ENCODE measurements at regions not wholly inside any gene's neighbourhood (a gene's known extent, or its start where the extent isn't known, plus 50 kb on each side); places are given as distances from the start of the nearest gene placed in this dataset.
A peak's percentile ranks its signal among the peaks of the same experiment; 100 is the strongest.

DNA sequence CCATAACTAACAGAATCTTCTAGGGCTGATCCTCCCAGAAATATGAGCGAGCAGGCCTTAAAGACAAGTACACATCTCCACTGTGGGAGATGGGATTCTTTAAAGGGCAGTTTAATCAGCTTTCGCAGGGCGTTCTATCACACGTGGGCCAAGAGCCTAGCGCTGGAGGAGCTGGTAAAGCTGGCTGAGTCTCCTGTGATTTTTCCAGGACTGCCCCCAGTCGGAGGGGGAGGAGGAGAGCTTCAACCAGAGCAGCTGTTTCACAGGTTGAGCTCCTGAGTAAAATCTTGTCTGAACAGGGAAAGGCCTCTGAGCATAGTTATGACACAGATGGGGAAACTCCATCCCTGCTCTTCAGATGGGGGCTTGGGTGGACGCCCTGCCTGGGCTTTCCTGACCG is 87.0 kb downstream of the ZNF365 start:
- intact Hi-C loops (cut with DNase I): no loop called here
- Histone ChIP-seq H3K36me3 (no peaks in the 10 kb centered on the region), H3K4me3 (no peak overlapping the region), H3K9me3 (peaks cover 0 to 12% (median 4%) of the 10 kb centered on the region in 12 donors), H3K27ac (no peak overlapping the region), H3K4me1 (peaks cover 0 to 18% (median 0%) of the 10 kb centered on the region in 12 donors), H3K27me3 (no peaks in the 10 kb centered on the region)
- no peak for DNase-seq
- no peak for TF ChIP-seq POLR2A (IDR thresholded peaks at IDR 0.05)
- TF ChIP-seq, protein P1, sequence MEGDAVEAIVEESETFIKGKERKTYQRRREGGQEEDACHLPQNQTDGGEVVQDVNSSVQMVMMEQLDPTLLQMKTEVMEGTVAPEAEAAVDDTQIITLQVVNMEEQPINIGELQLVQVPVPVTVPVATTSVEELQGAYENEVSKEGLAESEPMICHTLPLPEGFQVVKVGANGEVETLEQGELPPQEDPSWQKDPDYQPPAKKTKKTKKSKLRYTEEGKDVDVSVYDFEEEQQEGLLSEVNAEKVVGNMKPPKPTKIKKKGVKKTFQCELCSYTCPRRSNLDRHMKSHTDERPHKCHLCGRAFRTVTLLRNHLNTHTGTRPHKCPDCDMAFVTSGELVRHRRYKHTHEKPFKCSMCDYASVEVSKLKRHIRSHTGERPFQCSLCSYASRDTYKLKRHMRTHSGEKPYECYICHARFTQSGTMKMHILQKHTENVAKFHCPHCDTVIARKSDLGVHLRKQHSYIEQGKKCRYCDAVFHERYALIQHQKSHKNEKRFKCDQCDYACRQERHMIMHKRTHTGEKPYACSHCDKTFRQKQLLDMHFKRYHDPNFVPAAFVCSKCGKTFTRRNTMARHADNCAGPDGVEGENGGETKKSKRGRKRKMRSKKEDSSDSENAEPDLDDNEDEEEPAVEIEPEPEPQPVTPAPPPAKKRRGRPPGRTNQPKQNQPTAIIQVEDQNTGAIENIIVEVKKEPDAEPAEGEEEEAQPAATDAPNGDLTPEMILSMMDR (IDR thresholded peaks at IDR 0.05): no peak
- ATAC-seq: peak in 1 of 4 donors; percentile 33
- 81 to 84% (median 82%) methylated on average over 8 of the region's 8 CpGs for WGBS, 4 donors

DNA sequence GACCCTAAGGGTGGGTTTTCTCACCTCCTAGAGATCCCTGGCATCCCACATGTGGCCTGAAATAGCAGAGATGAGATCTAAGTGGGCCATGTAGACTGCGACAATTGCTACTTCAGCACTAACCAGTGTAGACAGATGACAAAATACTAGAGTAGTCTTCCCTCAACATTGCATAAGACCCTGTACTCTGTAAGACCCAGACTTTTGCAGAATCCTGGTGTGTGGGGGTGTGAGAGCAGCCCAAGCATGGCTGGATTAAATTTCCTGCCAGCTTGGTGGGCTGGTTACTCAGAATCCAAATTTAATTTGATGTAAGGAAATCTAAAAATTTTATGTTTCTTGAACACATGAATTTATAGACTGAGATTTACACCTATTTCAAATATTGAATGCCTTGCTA is 88.3 kb downstream of the ZNF365 start:
- no peak for ATAC-seq
- WGBS, 4 donors: 86 to 100% (median 97%) methylated on average over 1 of the region's 1 CpG
- Histone ChIP-seq H3K4me3 (no peak overlapping the region), H3K36me3 (no peaks in the 10 kb centered on the region), H3K9me3 (peaks cover 0 to 12% (median 4%) of the 10 kb centered on the region in 12 donors), H3K4me1 (peaks cover 0 to 8% (median 0%) of the 10 kb centered on the region in 12 donors), H3K27me3 (no peaks in the 10 kb centered on the region), H3K27ac (no peak overlapping the region)
- no peak for DNase-seq
- intact Hi-C loops (cut with DNase I): no loop called here
- no peak for TF ChIP-seq POLR2A (IDR thresholded peaks at IDR 0.05)
- TF ChIP-seq, protein P1 (IDR thresholded peaks at IDR 0.05): no peak

DNA sequence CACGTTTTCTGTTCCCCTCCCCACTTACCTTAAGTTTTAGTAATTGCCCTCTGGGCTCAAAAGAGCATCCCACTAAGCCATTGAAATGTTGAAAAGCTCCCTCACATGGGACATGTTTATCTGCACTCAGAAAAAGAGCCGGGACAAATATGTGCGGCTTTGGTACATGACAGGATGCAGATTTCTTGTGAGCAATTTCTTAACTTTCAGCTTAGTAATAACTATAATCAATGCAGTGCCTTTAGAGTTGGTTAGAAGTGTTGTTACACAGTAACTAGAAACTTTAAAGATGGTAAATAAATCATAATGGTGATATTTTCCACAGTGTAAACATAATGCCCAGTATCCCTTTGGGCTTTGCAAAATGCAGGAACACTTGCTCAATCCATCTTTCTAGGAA is 89.2 kb downstream of the ZNF365 start:
- WGBS, 4 donors: 58 to 75% (median 68%) methylated on average over 3 of the region's 3 CpGs
- Histone ChIP-seq H3K4me1 (peaks cover 0 to 8% (median 0%) of the 10 kb centered on the region in 12 donors), H3K9me3 (peaks cover 0 to 12% (median 4%) of the 10 kb centered on the region in 12 donors), H3K27ac (no peak overlapping the region), H3K36me3 (no peaks in the 10 kb centered on the region), H3K4me3 (no peak overlapping the region), H3K27me3 (no peaks in the 10 kb centered on the region)
- intact Hi-C loops (cut with DNase I): no loop called here
- TF ChIP-seq, protein P1 (IDR thresholded peaks at IDR 0.05): no peak
- no peak for TF ChIP-seq POLR2A (IDR thresholded peaks at IDR 0.05)
- DNase-seq (no peak), ATAC-seq (no peak)

DNA sequence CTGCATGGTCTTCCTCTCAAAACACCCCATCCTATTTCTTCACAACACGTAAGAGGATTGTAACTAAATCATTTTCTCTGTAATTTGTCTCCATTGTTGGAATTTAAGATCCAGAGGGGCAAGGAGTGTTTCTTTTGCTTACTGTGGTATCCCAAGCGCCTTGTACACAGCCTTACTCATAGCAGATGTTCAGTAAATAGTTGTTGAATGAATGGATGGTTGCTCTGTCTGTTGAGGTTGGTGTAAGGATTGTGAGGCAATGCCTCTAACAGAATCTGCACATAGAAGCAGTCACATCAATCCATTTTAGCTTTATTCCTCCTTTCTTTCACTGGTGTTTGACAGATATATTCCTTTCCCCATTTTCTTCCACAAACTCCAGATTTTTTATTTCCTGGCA is 90.1 kb downstream of the ZNF365 start:
- Histone ChIP-seq H3K4me3 (no peak overlapping the region), H3K36me3 (no peaks in the 10 kb centered on the region), H3K27me3 (no peaks in the 10 kb centered on the region), H3K9me3 (peaks cover 0 to 12% (median 4%) of the 10 kb centered on the region in 12 donors), H3K27ac (no peak overlapping the region), H3K4me1 (peaks cover 0 to 6% (median 0%) of the 10 kb centered on the region in 12 donors)
- TF ChIP-seq POLR2A (IDR thresholded peaks at IDR 0.05): no peak
- TF ChIP-seq, protein P1 (IDR thresholded peaks at IDR 0.05): no peak
- ATAC-seq (no peak), DNase-seq (no peak)
- intact Hi-C loops (cut with DNase I): no loop called here
- WGBS, 4 donors: 69 to 78% (median 72%) methylated on average over 2 of the region's 2 CpGs

Data from heart left ventricle (tissue), 16 donors.